ENCODE measurements at regions not wholly inside any gene's neighbourhood (a gene's known extent, or its start where the extent isn't known, plus 50 kb on each side); places are given as distances from the start of the nearest gene placed in this dataset.

GRCh38 chr10:10313149-10313835, 704.4 kb upstream of the CELF2 start:
- peak; percentile 20 for DNase-seq

- no peak for DNase-seq
Observed at GRCh38 chr10:10314626-10315025, 703.0 kb upstream of the CELF2 start.

- peak; percentile 17 for DNase-seq
Observed at GRCh38 chr10:10315989-10316388, 701.7 kb upstream of the CELF2 start.

GRCh38 chr10:10317151-10317550, 700.5 kb upstream of the CELF2 start:
- DNase-seq, result no peak

GRCh38 chr10:10318856-10319255, 698.8 kb upstream of the CELF2 start:
- no peak for DNase-seq

GRCh38 chr10:10320956-10321355, 696.7 kb upstream of the CELF2 start:
- DNase-seq, result no peak

GRCh38 chr10:10326116-10326515, 691.6 kb upstream of the CELF2 start:
- DNase-seq, result no peak

GRCh38 chr10:10327934-10328333, 689.7 kb upstream of the CELF2 start:
- no peak for DNase-seq

GRCh38 chr10:10330418-10330817, 687.3 kb upstream of the CELF2 start:
- no peak for DNase-seq

- DNase-seq, result no peak
Observed at GRCh38 chr10:10332786-10333185, 684.9 kb upstream of the CELF2 start.

- no peak for DNase-seq
Observed at GRCh38 chr10:10333622-10334021, 684.0 kb upstream of the CELF2 start.

- DNase-seq, result no peak
Observed at GRCh38 chr10:10338339-10338738, 679.3 kb upstream of the CELF2 start.

- DNase-seq, result no peak
Observed at GRCh38 chr10:10346390-10347150, 671.1 kb upstream of the CELF2 start.

GRCh38 chr10:10350050-10350449, 667.6 kb upstream of the CELF2 start:
- DNase-seq, result no peak

- no peak for DNase-seq
Observed at GRCh38 chr10:10351451-10351850, 666.2 kb upstream of the CELF2 start.

- DNase-seq, result no peak
Observed at GRCh38 chr10:10353326-10353868, 664.3 kb upstream of the CELF2 start.

- no peak for DNase-seq
Observed at GRCh38 chr10:10359263-10359662, 658.4 kb upstream of the CELF2 start.

GRCh38 chr10:10361301-10361885, 656.3 kb upstream of the CELF2 start:
- no peak for DNase-seq

GRCh38 chr10:10362800-10363199, 654.9 kb upstream of the CELF2 start:
- no peak for DNase-seq

GRCh38 chr10:10363217-10363616, 654.5 kb upstream of the CELF2 start:
- DNase-seq, result no peak

GRCh38 chr10:10364902-10365301, 652.8 kb upstream of the CELF2 start:
- no peak for DNase-seq

GRCh38 chr10:10365676-10366075, 652.0 kb upstream of the CELF2 start:
- DNase-seq, result no peak

GRCh38 chr10:10366836-10367235, 650.8 kb upstream of the CELF2 start:
- DNase-seq, result no peak

GRCh38 chr10:10367264-10367663, 650.4 kb upstream of the CELF2 start:
- DNase-seq, result no peak

All from DMS53 (cell line).